ENCODE measurements at regions not wholly inside any gene's neighbourhood (a gene's known extent, or its start where the extent isn't known, plus 50 kb on each side); places are given as distances from the start of the nearest gene placed in this dataset.

DNA sequence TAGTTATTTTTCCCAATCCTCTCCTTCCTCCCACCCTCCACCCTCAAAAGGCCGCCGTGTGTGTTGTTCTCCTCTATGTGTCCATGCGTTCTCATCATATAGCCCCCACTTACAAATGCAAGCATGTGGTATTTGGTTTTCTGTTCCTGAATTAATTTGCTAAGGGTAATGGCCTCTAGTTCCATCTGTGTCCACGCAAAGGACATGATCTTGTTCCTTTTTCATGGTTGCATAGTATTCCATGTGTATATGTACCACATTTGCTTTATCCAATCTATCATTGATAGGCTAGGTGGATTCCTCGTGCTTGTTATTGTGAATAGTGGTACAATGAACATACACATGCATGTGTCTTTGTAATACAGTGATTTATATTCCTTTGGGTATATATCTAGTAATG is 1193.7 kb downstream of the RPA4 start:
- no peak overlapping the region for H3K27ac ChIP-seq (ENCODE audit: insufficient read depth, low read length)
- no peak overlapping the region for H3K9ac ChIP-seq (ENCODE audit: insufficient read depth, low read length)
- H2AFZ ChIP-seq (ENCODE audit: low read length): no peak overlapping the region
- no peak overlapping the region for H3K4me2 ChIP-seq (ENCODE audit: extremely low read depth, insufficient read depth, low read length)
- no peak overlapping the region for H3K4me3 ChIP-seq (replicated peaks in 1 of 4; ENCODE audit: control extremely low read depth in 1 of 4, insufficient read depth in 1 of 4, low read depth in 3 of 4, low read length in 4 of 4)
- no peaks in the 10 kb centered on the region for H3K27me3 ChIP-seq (ENCODE audit: control insufficient read depth, insufficient read depth, low read length)
- no peaks in the 10 kb centered on the region for H3K9me3 ChIP-seq (ENCODE audit: control insufficient read depth, insufficient read depth, low read depth, low read length)
- no peaks in the 10 kb centered on the region for H4K20me1 ChIP-seq (ENCODE audit: control insufficient read depth, extremely low read depth, insufficient read depth, low read length)
- TF ChIP-seq, protein P1, sequence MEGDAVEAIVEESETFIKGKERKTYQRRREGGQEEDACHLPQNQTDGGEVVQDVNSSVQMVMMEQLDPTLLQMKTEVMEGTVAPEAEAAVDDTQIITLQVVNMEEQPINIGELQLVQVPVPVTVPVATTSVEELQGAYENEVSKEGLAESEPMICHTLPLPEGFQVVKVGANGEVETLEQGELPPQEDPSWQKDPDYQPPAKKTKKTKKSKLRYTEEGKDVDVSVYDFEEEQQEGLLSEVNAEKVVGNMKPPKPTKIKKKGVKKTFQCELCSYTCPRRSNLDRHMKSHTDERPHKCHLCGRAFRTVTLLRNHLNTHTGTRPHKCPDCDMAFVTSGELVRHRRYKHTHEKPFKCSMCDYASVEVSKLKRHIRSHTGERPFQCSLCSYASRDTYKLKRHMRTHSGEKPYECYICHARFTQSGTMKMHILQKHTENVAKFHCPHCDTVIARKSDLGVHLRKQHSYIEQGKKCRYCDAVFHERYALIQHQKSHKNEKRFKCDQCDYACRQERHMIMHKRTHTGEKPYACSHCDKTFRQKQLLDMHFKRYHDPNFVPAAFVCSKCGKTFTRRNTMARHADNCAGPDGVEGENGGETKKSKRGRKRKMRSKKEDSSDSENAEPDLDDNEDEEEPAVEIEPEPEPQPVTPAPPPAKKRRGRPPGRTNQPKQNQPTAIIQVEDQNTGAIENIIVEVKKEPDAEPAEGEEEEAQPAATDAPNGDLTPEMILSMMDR (conservative IDR thresholded peaks at IDR 0.05 in 1 of 2, IDR thresholded peaks at IDR 0.05 in 1 of 2; ENCODE audit: low read depth in 1 of 2, low read length in 2 of 2): no peak
- no peak for TF ChIP-seq EZH2 (IDR thresholded peaks at IDR 0.05; ENCODE audit: low read length, missing control alignments)
- no peaks in the 10 kb centered on the region for H3K36me3 ChIP-seq (ENCODE audit: control insufficient read depth, insufficient read depth, low read length)
- no peaks in the 10 kb centered on the region for H3K4me1 ChIP-seq (ENCODE audit: control insufficient read depth, extremely low read depth, insufficient read depth, low read length)
- no peak for DNase-seq (ENCODE audit: low read depth in 2 of 2)
- H3K79me2 ChIP-seq (ENCODE audit: control insufficient read depth, insufficient read depth, low read length): no peaks in the 10 kb centered on the region

DNA sequence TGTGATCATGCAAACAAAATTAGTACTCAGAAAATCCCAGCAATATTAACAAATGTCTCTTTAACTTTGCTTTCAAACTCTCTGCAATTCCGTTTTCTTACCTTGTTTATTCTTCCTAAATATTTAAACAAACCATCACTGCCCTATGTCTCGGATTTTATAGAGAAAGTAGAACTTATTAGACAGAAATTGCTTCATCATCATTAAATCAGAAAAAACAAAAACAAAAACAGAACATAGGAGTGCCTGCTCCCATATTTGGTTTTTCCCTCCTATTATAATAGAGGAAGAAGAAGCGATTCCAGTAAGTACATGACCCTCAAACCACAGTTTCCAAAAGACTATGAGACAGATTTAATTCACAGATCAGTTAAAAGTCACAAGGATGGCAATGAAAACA is 1228.0 kb downstream of the RPA4 start:
- no peak overlapping the region for H3K9ac ChIP-seq (ENCODE audit: insufficient read depth, low read length)

DNA sequence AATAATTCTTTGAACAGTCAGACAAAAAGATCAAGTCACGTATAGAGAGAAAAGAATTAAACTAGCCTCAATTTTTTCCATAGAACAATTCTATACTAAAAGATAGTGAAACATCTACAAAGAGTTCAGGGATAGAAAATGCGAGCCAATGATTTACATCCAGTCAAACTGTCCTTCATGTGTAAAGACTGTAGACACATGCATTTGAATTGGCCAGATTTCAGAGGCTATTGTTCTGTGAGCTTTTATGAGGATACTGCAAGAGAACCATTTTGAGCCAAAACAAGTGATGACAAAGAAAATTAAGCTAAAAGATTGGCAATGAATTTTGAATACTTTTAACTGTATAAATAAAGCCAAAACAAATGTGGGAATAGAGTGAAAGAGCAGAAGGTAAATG is 1230.3 kb downstream of the RPA4 start:
- Histone ChIP-seq H4K20me1 (ENCODE audit: control insufficient read depth, extremely low read depth, insufficient read depth, low read length) (no peaks in the 10 kb centered on the region), H3K79me2 (ENCODE audit: control insufficient read depth, insufficient read depth, low read length) (no peaks in the 10 kb centered on the region), H3K27me3 (ENCODE audit: control insufficient read depth, insufficient read depth, low read length) (no peaks in the 10 kb centered on the region), H3K4me2 (ENCODE audit: extremely low read depth, insufficient read depth, low read length) (no peak overlapping the region), H3K27ac (ENCODE audit: insufficient read depth, low read length) (no peak overlapping the region), H3K4me1 (ENCODE audit: control insufficient read depth, extremely low read depth, insufficient read depth, low read length) (no peaks in the 10 kb centered on the region), H2AFZ (ENCODE audit: low read length) (no peak overlapping the region), H3K9ac (ENCODE audit: insufficient read depth, low read length) (no peak overlapping the region), H3K9me3 (ENCODE audit: control insufficient read depth, insufficient read depth, low read depth, low read length) (no peaks in the 10 kb centered on the region), H3K4me3 (replicated peaks in 1 of 4; ENCODE audit: control extremely low read depth in 1 of 4, insufficient read depth in 1 of 4, low read depth in 3 of 4, low read length in 4 of 4) (no peak overlapping the region), H3K36me3 (ENCODE audit: control insufficient read depth, insufficient read depth, low read length) (no peaks in the 10 kb centered on the region)
- no peak for DNase-seq (ENCODE audit: low read depth in 2 of 2)
- TF ChIP-seq, protein P1 (conservative IDR thresholded peaks at IDR 0.05 in 1 of 2, IDR thresholded peaks at IDR 0.05 in 1 of 2; ENCODE audit: low read depth in 1 of 2, low read length in 2 of 2): no peak
- no peak for TF ChIP-seq EZH2 (IDR thresholded peaks at IDR 0.05; ENCODE audit: low read length, missing control alignments)

More for the DNA sequence above, 1228.0 kb downstream of the RPA4 start:
- no peak for TF ChIP-seq EZH2 (IDR thresholded peaks at IDR 0.05; ENCODE audit: low read length, missing control alignments)
- TF ChIP-seq, protein P1 (conservative IDR thresholded peaks at IDR 0.05 in 1 of 2, IDR thresholded peaks at IDR 0.05 in 1 of 2; ENCODE audit: low read depth in 1 of 2, low read length in 2 of 2): no peak
- Histone ChIP-seq H2AFZ (ENCODE audit: low read length) (no peak overlapping the region), H3K79me2 (ENCODE audit: control insufficient read depth, insufficient read depth, low read length) (no peaks in the 10 kb centered on the region), H3K4me2 (ENCODE audit: extremely low read depth, insufficient read depth, low read length) (no peak overlapping the region), H3K9me3 (ENCODE audit: control insufficient read depth, insufficient read depth, low read depth, low read length) (no peaks in the 10 kb centered on the region), H3K27me3 (ENCODE audit: control insufficient read depth, insufficient read depth, low read length) (no peaks in the 10 kb centered on the region), H3K4me3 (replicated peaks in 1 of 4; ENCODE audit: control extremely low read depth in 1 of 4, insufficient read depth in 1 of 4, low read depth in 3 of 4, low read length in 4 of 4) (no peak overlapping the region), H3K36me3 (ENCODE audit: control insufficient read depth, insufficient read depth, low read length) (no peaks in the 10 kb centered on the region), H4K20me1 (ENCODE audit: control insufficient read depth, extremely low read depth, insufficient read depth, low read length) (no peaks in the 10 kb centered on the region), H3K27ac (ENCODE audit: insufficient read depth, low read length) (no peak overlapping the region), H3K4me1 (ENCODE audit: control insufficient read depth, extremely low read depth, insufficient read depth, low read length) (no peaks in the 10 kb centered on the region)
- DNase-seq (ENCODE audit: low read depth in 2 of 2): no peak
